ENCODE measurements at regions not wholly inside any gene's neighbourhood (a gene's known extent, or its start where the extent isn't known, plus 50 kb on each side); places are given as distances from the start of the nearest gene placed in this dataset.

DNA sequence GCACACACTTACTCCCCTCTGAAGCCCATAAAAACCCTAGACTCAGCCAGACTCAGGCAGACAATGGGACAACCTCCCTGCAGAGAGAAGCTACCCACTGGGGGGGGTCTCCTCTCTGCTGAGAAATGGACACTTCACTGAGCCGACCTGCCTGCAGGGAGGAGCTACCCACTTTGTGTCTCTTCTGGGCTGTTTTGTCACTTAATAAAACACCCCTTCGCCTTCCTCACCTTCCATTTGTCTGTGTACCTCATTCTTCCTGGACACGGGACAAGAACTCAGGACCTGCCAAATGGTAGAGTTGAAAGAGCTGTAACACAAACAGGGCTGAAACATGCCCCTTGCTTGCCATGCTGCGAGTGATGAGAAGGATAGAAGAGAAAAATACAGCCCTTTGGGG, 151.7 kb upstream of the HDDC2 start:
- Histone ChIP-seq H2AK9ac (replicated peaks; ENCODE audit: low read depth, low read length, poor library complexity) (no peak overlapping the region), H2BK5ac (ENCODE audit: low read depth, low read length, poor library complexity, severe bottlenecking) (no peak overlapping the region), H3K4ac (ENCODE audit: low read depth, low read length) (no peak overlapping the region), H3K27me3 (ENCODE audit: control insufficient read depth, insufficient read depth, low read length) (no peaks in the 10 kb centered on the region), H3K14ac (replicated peaks; ENCODE audit: low read depth, low read length) (no peak overlapping the region), H4K91ac (ENCODE audit: insufficient read depth, low read depth, low read length) (no peak overlapping the region), H3K9ac (ENCODE audit: low read depth, low read length) (no peak overlapping the region), H3K56ac (ENCODE audit: extremely low read depth, insufficient read depth, low read length) (no peak overlapping the region), H3K9me1 (ENCODE audit: insufficient read depth, low read length) (no peaks in the 10 kb centered on the region), H3K36me3 (ENCODE audit: control insufficient read depth, insufficient read depth, low read length) (no peaks in the 10 kb centered on the region), H3K23ac (ENCODE audit: low read depth, low read length) (no peak overlapping the region), H2BK15ac (ENCODE audit: low read depth, low read length) (no peak overlapping the region), H4K8ac (ENCODE audit: low read depth in 2 of 2, low read length in 2 of 2) (no peak overlapping the region), H3K79me1 (ENCODE audit: low read depth in 1 of 2, low read length in 2 of 2) (no peaks in the 10 kb centered on the region), H4K5ac (ENCODE audit: low read depth, low read length) (no peak overlapping the region), H2BK120ac (ENCODE audit: low read depth, low read length) (no peak overlapping the region), H3K27ac (ENCODE audit: insufficient read depth, low read length) (no peak overlapping the region), H3K18ac (ENCODE audit: low read depth, low read length) (no peak overlapping the region), H3K4me2 (ENCODE audit: low read depth, low read length) (no peak overlapping the region), H2AK5ac (ENCODE audit: low read depth, low read length) (no peak overlapping the region), H2BK20ac (ENCODE audit: low read depth, low read length) (no peak overlapping the region), H2AFZ (replicated peaks; ENCODE audit: low read length, poor library complexity) (no peak overlapping the region), H4K20me1 (ENCODE audit: insufficient read depth, low read length) (no peaks in the 10 kb centered on the region), H3K9me3 (ENCODE audit: control insufficient read depth, insufficient read depth, low read length) (peaks cover 3% of the 10 kb centered on the region; the same call in 1 of the 2 replicates), H3K4me3 (ENCODE audit: insufficient read depth, low read depth, low read length) (no peak overlapping the region), H3K4me1 (ENCODE audit: control insufficient read depth, insufficient read depth, low read length) (no peaks in the 10 kb centered on the region)
- WGBS, 2 experiments (ENCODE audit: extremely low coverage in 2 of 2, insufficient read length in 1 of 2) = no CpG with 5 or more reads among the region's 4 CpGs
- ATAC-seq (ENCODE audit: low read depth) = no peak
- no peak for DNase-seq
- dilution Hi-C loops (cut with HindIII; ENCODE audit: low sequenced_read_pairs, unreplicated experiment) = no loop called here
- CTCF ChIA-PET = no interaction called here
- intact Hi-C loops (cut with micrococcal nuclease) = no loop called here
- no peak for TF ChIP-seq FOS (IDR thresholded peaks at IDR 0.05; ENCODE audit: low read depth, low read length)
- TF ChIP-seq, protein P1, sequence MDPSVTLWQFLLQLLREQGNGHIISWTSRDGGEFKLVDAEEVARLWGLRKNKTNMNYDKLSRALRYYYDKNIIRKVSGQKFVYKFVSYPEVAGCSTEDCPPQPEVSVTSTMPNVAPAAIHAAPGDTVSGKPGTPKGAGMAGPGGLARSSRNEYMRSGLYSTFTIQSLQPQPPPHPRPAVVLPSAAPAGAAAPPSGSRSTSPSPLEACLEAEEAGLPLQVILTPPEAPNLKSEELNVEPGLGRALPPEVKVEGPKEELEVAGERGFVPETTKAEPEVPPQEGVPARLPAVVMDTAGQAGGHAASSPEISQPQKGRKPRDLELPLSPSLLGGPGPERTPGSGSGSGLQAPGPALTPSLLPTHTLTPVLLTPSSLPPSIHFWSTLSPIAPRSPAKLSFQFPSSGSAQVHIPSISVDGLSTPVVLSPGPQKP (IDR thresholded peaks at IDR 0.05; ENCODE audit: borderline replicate concordance, low read depth, low read length) = no peak
- TF ChIP-seq BHLHE40 (IDR thresholded peaks at IDR 0.05; ENCODE audit: low read depth, low read length) = no peak
- TF ChIP-seq RCOR1 (IDR thresholded peaks at IDR 0.05; ENCODE audit: insufficient replicate concordance, low read length) = no peak
- no peak for TF ChIP-seq SMC3 (IDR thresholded peaks at IDR 0.05; ENCODE audit: low read depth, low read length)
- no peak for TF ChIP-seq MAFK (IDR thresholded peaks at IDR 0.05; ENCODE audit: low read depth, low read length)
- no peak for TF ChIP-seq USF2 (IDR thresholded peaks at IDR 0.05; ENCODE audit: low read depth, low read length)
- no peak for TF ChIP-seq CEBPB (IDR thresholded peaks at IDR 0.05; ENCODE audit: low read depth, low read length)
- TF ChIP-seq MAZ (IDR thresholded peaks at IDR 0.05; ENCODE audit: borderline replicate concordance, low read depth, low read length) = no peak
- TF ChIP-seq, protein P2, sequence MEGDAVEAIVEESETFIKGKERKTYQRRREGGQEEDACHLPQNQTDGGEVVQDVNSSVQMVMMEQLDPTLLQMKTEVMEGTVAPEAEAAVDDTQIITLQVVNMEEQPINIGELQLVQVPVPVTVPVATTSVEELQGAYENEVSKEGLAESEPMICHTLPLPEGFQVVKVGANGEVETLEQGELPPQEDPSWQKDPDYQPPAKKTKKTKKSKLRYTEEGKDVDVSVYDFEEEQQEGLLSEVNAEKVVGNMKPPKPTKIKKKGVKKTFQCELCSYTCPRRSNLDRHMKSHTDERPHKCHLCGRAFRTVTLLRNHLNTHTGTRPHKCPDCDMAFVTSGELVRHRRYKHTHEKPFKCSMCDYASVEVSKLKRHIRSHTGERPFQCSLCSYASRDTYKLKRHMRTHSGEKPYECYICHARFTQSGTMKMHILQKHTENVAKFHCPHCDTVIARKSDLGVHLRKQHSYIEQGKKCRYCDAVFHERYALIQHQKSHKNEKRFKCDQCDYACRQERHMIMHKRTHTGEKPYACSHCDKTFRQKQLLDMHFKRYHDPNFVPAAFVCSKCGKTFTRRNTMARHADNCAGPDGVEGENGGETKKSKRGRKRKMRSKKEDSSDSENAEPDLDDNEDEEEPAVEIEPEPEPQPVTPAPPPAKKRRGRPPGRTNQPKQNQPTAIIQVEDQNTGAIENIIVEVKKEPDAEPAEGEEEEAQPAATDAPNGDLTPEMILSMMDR (conservative IDR thresholded peaks at IDR 0.05; ENCODE audit: low read depth, low read length) = no peak
- TF ChIP-seq RAD21 (IDR thresholded peaks at IDR 0.05; ENCODE audit: low read length) = no peak
- TF ChIP-seq MXI1 (IDR thresholded peaks at IDR 0.05; ENCODE audit: borderline replicate concordance, low read depth, low read length) = no peak
- TF ChIP-seq CHD1 (IDR thresholded peaks at IDR 0.05; ENCODE audit: low read depth, low read length) = no peak
- TF ChIP-seq POLR2A (IDR thresholded peaks at IDR 0.05; ENCODE audit: low read depth, low read length) = no peak
- no peak for TF ChIP-seq NFE2L2 (IDR thresholded peaks at IDR 0.05; ENCODE audit: low read depth, low read length)
- in situ Hi-C loops (cut with MboI; ENCODE audit: low sequenced_read_pairs) = no loop called here
- BruUV-seq (replicated peaks) = no TSS peak
- POLR2A ChIA-PET (ENCODE audit: unreplicated experiment) = no interaction called here
